ENCODE measurements at regions not wholly inside any gene's neighbourhood (a gene's known extent, or its start where the extent isn't known, plus 50 kb on each side); places are given as distances from the start of the nearest gene placed in this dataset.

- no peak for DNase-seq
Observed at GRCh38 chr4:35754047-35754446, 490.3 kb downstream of the ARAP2 start.

GRCh38 chr4:35757836-35758235, 486.5 kb downstream of the ARAP2 start:
- DNase-seq: no peak

- DNase-seq: no peak
Observed at GRCh38 chr4:35760807-35761206, 483.5 kb downstream of the ARAP2 start.

GRCh38 chr4:35771571-35771970, 472.7 kb downstream of the ARAP2 start:
- no peak for DNase-seq

GRCh38 chr4:35772291-35772690, 472.0 kb downstream of the ARAP2 start:
- DNase-seq: no peak

GRCh38 chr4:35789899-35790574, 454.3 kb downstream of the ARAP2 start:
- DNase-seq: no peak

GRCh38 chr4:35793045-35793722, 451.1 kb downstream of the ARAP2 start:
- no peak for DNase-seq

- no peak for DNase-seq
Observed at GRCh38 chr4:35793766-35794165, 450.5 kb downstream of the ARAP2 start.

GRCh38 chr4:35800669-35801068, 443.6 kb downstream of the ARAP2 start:
- DNase-seq: no peak

- no peak for DNase-seq
Observed at GRCh38 chr4:35802644-35803043, 441.7 kb downstream of the ARAP2 start.

GRCh38 chr4:35818520-35818919, 425.8 kb downstream of the ARAP2 start:
- no peak for DNase-seq

- no peak for DNase-seq
Observed at GRCh38 chr4:35820003-35820402, 424.3 kb downstream of the ARAP2 start.

- no peak for DNase-seq
Observed at GRCh38 chr4:35824231-35824630, 420.1 kb downstream of the ARAP2 start.

- no peak for DNase-seq
Observed at GRCh38 chr4:35835893-35836292, 408.4 kb downstream of the ARAP2 start.

- no peak for DNase-seq
Observed at GRCh38 chr4:35836596-35836995, 407.7 kb downstream of the ARAP2 start.

- DNase-seq: no peak
Observed at GRCh38 chr4:35867057-35867456, 377.3 kb downstream of the ARAP2 start.

GRCh38 chr4:35872273-35872672, 372.0 kb downstream of the ARAP2 start:
- no peak for DNase-seq

- no peak for DNase-seq
Observed at GRCh38 chr4:35879479-35879878, 364.8 kb downstream of the ARAP2 start.

GRCh38 chr4:35883108-35883507, 361.2 kb downstream of the ARAP2 start:
- no peak for DNase-seq

- DNase-seq: no peak
Observed at GRCh38 chr4:35884714-35885480, 359.4 kb downstream of the ARAP2 start.

GRCh38 chr4:35897808-35898207, 346.5 kb downstream of the ARAP2 start:
- DNase-seq: no peak

- no peak for DNase-seq
Observed at GRCh38 chr4:35900286-35901243, 343.7 kb downstream of the ARAP2 start.

GRCh38 chr4:35912174-35912573, 332.1 kb downstream of the ARAP2 start:
- no peak for DNase-seq
